Omental fat pad (tissue), 3 donors: ENCODE measurements at regions not wholly inside any gene's neighbourhood (a gene's known extent, or its start where the extent isn't known, plus 50 kb on each side); places are given as distances from the start of the nearest gene placed in this dataset.
A peak's percentile ranks its signal among the peaks of the same experiment; 100 is the strongest.

ENCODE experiments used
- ATAC-seq: fragments of 150-250 bp; one replicate; pipeline ENCODE4 v1.9.1; 2016; ENCODE audit warnings: mild to moderate bottlenecking, moderate library complexity; ENCODE audit not compliant: low FRiP score
- DNase-seq: peaks from one replicate; pipeline ENCODE4 v3.0.0-alpha.2; 2019; ENCODE audit warnings: low spot score
- TF ChIP-seq, protein P1 (sequence below), 3 donors: fragments of 450-650 bp; IDR thresholded peaks; one replicate each; pipeline ENCODE4 v1.5.1; 2016 to 2017; ENCODE audit warnings: antibody characterized with exemption in 3 of 3, mild to moderate bottlenecking in 3 of 3, moderate library complexity in 2 of 3

DNA sequence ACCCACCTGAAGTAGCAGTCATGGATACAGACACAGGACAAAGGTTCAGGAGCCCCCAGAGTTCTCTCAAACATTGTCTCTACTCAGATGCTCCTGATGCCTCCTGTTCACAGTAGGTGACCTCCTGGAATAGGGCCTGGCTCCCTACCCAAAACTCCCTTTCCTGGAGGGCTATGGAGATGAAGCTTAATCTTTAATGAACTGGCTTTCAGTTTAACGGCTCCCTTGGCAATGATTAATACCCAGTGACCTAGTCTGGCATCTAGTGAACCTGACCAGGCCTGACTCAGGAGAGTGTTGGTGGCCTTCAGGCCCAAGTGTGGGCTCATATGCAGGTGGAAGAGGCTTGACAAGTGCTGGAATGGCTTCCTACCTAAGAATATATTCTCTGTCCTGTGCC, 65.2 kb upstream of the TRABD2B start:
- ATAC-seq (no peak), DNase-seq (no peak)
- TF ChIP-seq, protein P1, sequence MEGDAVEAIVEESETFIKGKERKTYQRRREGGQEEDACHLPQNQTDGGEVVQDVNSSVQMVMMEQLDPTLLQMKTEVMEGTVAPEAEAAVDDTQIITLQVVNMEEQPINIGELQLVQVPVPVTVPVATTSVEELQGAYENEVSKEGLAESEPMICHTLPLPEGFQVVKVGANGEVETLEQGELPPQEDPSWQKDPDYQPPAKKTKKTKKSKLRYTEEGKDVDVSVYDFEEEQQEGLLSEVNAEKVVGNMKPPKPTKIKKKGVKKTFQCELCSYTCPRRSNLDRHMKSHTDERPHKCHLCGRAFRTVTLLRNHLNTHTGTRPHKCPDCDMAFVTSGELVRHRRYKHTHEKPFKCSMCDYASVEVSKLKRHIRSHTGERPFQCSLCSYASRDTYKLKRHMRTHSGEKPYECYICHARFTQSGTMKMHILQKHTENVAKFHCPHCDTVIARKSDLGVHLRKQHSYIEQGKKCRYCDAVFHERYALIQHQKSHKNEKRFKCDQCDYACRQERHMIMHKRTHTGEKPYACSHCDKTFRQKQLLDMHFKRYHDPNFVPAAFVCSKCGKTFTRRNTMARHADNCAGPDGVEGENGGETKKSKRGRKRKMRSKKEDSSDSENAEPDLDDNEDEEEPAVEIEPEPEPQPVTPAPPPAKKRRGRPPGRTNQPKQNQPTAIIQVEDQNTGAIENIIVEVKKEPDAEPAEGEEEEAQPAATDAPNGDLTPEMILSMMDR (IDR thresholded peaks at IDR 0.05): no peak

DNA sequence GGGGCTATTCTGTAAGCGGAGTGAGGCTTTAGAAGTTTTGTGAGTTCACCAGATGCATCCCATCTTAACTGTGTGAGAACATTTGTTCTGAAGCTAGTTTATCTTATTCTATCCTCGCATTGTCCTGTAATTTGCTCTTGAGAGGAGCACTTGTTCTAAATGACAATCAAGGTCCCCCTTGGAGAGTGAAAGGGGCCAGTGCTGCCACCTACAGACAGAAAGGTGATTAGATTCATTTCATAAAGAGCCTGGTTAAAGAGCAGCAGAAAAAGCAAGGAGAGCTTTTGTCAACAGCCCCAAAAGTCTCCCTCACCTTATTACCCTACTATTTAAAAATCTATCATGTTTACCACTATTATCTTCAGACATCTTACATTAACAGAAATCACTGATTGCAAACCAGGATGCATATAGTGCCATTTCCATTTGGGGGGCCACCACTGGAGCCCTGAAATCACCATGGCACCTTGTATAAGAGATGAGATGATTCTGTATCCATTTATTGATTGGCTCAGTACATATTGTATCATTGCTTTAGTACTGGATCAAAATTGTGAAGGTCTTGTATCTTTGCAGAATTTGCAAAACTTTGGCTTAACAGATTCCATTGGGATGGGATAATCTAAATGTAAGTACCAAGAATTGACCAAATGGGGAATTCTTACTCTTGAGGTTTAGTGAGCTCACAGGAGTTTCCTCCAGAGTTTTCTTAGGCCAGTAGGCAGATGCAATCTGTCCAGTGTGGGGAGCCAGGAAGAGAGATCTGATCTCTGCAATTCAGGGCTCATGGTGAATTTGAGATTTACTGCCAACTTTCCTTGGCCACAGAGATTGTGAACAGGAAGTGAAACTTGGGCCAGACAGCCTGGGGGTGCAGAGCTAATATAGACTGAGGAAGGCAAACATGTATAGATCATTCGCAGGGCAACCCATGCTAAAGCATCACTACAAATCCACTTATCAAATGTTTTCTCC, 64.3 kb upstream of the TRABD2B start:
- ATAC-seq (no peak), DNase-seq (peak; percentile 31)
- TF ChIP-seq, protein P1 (IDR thresholded peaks at IDR 0.05): no peak

DNA sequence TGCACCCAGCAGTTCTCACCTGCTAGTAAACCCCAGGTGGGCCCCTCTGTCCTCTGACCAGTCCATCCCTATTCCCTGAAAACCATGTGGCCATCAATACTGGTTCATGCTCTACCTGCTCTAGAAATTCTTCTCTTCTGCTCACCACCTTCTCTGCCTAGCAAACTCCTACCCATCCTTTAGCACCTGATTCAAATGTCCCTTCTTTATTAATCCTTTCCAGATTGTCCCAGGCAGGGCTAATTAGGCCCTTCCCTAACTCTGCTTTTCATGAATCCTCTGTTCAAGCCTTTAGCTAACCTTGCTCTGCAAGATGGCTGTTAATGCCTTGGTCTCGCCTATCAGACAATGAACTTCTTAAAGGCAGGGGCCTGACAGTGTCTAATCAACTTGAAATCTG, 62.1 kb upstream of the TRABD2B start:
- DNase-seq (no peak), ATAC-seq (no peak)
- TF ChIP-seq, protein P1 (IDR thresholded peaks at IDR 0.05): no peak

DNA sequence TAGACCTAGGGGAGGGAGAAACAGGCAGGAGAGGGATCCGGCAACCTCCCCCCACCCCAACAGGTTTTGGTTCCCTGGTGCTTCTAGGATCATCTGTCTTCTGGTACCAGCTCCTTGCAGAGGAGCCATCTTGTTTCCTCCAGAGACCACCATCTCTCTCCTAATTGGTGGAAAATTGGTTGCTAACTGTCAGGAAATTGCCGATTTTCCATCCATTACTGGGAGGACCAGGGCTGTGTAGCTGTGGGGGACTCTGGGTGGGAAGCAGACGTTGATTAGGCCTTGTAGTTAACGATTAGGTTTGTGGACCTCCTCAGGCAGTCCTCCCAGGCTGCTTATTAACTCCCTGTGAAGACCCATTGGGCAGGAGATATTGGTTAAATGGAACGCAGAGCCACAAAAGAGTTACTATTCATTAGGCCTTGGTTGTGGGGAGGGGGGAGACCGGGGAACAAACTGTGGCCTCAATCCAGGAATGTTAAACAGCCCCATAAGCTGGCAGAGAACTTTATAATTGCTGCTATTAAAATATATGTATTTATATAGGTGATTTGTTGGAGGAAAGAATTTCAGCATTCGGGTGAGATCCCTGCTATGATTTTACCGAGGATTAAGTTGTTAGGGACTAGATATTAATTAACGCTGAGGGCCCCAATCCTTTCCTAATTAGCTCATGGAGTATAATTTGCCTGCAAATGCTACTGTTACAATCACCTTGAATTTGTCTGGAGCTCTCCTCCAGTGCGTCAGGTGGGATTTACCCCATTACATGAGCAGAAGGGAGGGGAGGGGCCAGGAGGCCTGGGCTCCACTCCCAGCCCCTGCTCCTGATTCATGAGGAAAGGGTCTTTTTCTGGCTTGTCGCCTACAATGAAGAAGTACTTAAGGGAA, 61.2 kb upstream of the TRABD2B start:
- TF ChIP-seq, protein P1 (IDR thresholded peaks at IDR 0.05): no peak
- ATAC-seq: no peak
- DNase-seq: no peak

DNA sequence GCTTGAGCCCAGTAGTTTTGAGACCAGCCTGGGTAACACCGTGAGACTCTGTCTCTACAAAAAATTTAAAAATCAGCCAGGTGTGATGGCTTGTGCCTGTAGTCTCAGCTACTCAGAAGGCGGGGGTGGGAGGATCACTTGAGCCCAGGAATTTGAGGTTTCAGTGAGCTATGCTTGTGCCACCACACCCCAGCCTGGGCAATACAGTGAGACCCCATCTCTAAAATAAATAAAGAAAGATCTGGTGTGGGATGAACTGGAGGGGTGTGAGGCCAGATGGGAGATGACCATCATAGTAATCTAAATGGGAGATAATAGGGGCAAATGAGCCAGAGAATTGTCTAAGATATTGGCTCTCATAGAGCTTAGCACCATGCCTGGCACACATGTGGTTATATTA, 60.1 kb upstream of the TRABD2B start:
- DNase-seq: no peak
- ATAC-seq: no peak
- TF ChIP-seq, protein P1 (IDR thresholded peaks at IDR 0.05): no peak

DNA sequence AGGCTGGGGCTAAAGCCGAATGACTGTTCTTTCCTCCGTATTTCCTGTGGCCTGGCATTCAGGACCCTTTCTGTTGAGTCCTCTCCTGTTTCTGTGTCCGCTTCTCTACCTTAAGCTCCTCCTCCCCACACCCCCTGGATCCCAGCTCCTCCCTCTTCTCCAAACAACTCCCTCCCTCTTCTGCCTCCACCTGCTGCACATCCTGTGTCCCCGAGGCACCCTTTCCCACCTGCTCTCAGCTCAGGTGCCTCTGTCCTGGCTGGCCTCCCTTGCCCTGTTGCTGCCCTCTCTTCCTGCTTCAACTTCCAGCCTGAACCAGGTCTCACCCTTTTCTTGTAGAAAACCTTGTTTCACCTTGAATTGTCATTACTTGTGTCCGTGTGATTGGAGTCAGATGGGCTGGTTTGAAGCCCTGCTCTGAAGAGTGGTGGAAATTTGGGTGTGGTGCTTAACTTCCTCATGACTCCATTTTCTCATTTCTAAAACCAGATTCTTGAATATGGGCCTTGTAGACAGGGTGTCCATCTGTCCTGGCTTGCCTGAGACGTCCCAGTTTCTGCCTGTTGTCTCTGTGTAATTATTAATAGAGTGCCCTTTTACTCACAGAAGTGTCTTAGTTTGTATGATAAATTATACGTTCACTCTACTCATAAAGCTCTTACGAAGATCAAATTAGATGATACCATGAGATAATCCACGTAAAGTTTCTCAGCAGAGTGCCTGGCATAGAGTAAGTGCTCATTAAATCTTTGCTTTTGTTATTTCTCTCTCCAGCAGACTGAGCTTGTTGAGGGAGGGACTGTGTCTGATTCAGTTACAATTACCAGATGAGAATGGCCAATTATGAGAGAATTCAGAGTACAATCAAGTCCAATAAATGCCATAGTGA, 58.9 kb upstream of the TRABD2B start:
- TF ChIP-seq, protein P1 (IDR thresholded peaks at IDR 0.05): no peak
- ATAC-seq (no peak), DNase-seq (no peak)
